ENCODE measurements at regions not wholly inside any gene's neighbourhood (a gene's known extent, or its start where the extent isn't known, plus 50 kb on each side); places are given as distances from the start of the nearest gene placed in this dataset.

DNA sequence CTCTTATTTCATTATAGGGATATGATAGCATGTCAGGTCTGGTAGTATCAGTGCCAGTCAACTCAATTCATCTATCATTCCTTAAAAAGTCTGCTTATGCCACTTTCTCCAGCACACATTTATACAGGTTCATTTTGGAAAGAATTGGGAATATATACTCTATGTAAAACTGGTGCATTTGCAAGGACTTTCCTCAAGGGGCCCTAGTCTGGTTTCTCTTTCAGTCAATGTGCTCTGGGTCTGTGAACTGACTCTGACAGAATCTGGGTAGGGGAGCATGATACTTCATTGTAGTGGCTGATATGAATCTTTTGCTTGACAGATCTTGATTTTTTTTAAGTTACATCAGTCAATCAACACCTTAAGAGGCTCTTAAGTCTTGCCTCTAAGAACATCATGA is 313.9 kb downstream of the HTR1A start:
- Histone ChIP-seq H3K4me1 (replicated peaks in 1 of 2; ENCODE audit: control insufficient read depth in 2 of 2, insufficient read depth in 2 of 2, low read length in 2 of 2) (no peaks in the 10 kb centered on the region), H3K36me3 (ENCODE audit: control insufficient read depth, insufficient read depth, low read length) (no peaks in the 10 kb centered on the region), H4K20me1 (replicated peaks; ENCODE audit: control insufficient read depth, insufficient read depth, low read length) (no peaks in the 10 kb centered on the region), H3K9ac (ENCODE audit: insufficient read depth in 1 of 2, low read depth in 2 of 2, low read length in 2 of 2) (no peak overlapping the region), H3K4me2 (ENCODE audit: insufficient read depth, low read length) (no peak overlapping the region), H3K27ac (ENCODE audit: extremely low read depth, low read depth, low read length) (no peak overlapping the region), H3K9me3 (replicated peaks; ENCODE audit: control insufficient read depth, insufficient read depth, low read depth, low read length) (no peaks in the 10 kb centered on the region; the same call in 1 of the 2 replicates), H3K79me2 (ENCODE audit: control insufficient read depth, insufficient read depth, low read length) (no peaks in the 10 kb centered on the region), H3K9me1 (ENCODE audit: control insufficient read depth, insufficient read depth, low read length) (no peaks in the 10 kb centered on the region), H2AFZ (ENCODE audit: low read depth, low read length) (no peak overlapping the region), H3K27me3 (ENCODE audit: control insufficient read depth in 2 of 2, insufficient read depth in 2 of 2, low read length in 2 of 2) (no peaks in the 10 kb centered on the region), H3K4me3 (no peak overlapping the region)
- BruUV-seq (replicated peaks) = no TSS peak
- ChIA-PET CTCF (ENCODE audit: low intra/inter-chr PET ratio) (no interaction called here), POLR2A (interaction anchor here (0.8 kb wide), 1 partner anchor 44 kb away, joined by 3 read pairs; no protein-coding TSS in a partner anchor)
- DNase-seq (ENCODE audit: extremely low read depth in 1 of 4, low spot score in 3 of 4) = no peak
- in situ Hi-C loops (cut with MboI) (no loop called here), intact Hi-C loops (cut with micrococcal nuclease) (no loop called here)
- TF ChIP-seq CBFB (CRISPR knock-in tag; IDR thresholded peaks at IDR 0.05) = no peak
- TF ChIP-seq, protein P1, sequence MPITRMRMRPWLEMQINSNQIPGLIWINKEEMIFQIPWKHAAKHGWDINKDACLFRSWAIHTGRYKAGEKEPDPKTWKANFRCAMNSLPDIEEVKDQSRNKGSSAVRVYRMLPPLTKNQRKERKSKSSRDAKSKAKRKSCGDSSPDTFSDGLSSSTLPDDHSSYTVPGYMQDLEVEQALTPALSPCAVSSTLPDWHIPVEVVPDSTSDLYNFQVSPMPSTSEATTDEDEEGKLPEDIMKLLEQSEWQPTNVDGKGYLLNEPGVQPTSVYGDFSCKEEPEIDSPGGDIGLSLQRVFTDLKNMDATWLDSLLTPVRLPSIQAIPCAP (CRISPR knock-in tag; IDR thresholded peaks at IDR 0.05; ENCODE audit: borderline replicate concordance) = no peak
- no peak for TF ChIP-seq ZSCAN29 (IDR thresholded peaks at IDR 0.05)
- TF ChIP-seq MIER1 (IDR thresholded peaks at IDR 0.05; ENCODE audit: low read depth) = no peak
- no peak for TF ChIP-seq SNRNP70 (optimal IDR thresholded peaks at IDR 0.05; ENCODE audit: low read depth, low read length)
- TF ChIP-seq, protein P2, sequence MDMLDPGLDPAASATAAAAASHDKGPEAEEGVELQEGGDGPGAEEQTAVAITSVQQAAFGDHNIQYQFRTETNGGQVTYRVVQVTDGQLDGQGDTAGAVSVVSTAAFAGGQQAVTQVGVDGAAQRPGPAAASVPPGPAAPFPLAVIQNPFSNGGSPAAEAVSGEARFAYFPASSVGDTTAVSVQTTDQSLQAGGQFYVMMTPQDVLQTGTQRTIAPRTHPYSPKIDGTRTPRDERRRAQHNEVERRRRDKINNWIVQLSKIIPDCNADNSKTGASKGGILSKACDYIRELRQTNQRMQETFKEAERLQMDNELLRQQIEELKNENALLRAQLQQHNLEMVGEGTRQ (CRISPR knock-in tag; IDR thresholded peaks at IDR 0.05) = no peak
- TF ChIP-seq ILK (tag; IDR thresholded peaks at IDR 0.05; ENCODE audit: borderline replicate concordance, low read depth) = no peak
- no peak for TF ChIP-seq ZNF584 (CRISPR knock-in tag; IDR thresholded peaks at IDR 0.05; ENCODE audit: low read depth)
- TF ChIP-seq ZFX (CRISPR knock-in tag; IDR thresholded peaks at IDR 0.05) = no peak
- no peak for TF ChIP-seq TBL1XR1 (IDR thresholded peaks at IDR 0.05; ENCODE audit: low read length in 2 of 2)
- TF ChIP-seq RAD51 (IDR thresholded peaks at IDR 0.05; ENCODE audit: borderline replicate concordance, low read depth) = no peak
- TF ChIP-seq TGIF2 (CRISPR knock-in tag; IDR thresholded peaks at IDR 0.05) = no peak
- TF ChIP-seq HNRNPUL1 (IDR thresholded peaks at IDR 0.05; ENCODE audit: low read length) = no peak
- TF ChIP-seq AFF1 (IDR thresholded peaks at IDR 0.05; ENCODE audit: low read depth in 1 of 2, partially characterized antibody in 2 of 2) = no peak
- ATAC-seq = no peak
- FAIRE-seq = no peak

Data from K562 (cell line).